Suprapubic skin (tissue), 4 donors: ENCODE measurements at regions not wholly inside any gene's neighbourhood (a gene's known extent, or its start where the extent isn't known, plus 50 kb on each side); places are given as distances from the start of the nearest gene placed in this dataset.
A peak's percentile ranks its signal among the peaks of the same experiment; 100 is the strongest.

Experiments
- DNase-seq, 2 donors: peaks; one replicate each; pipeline ENCODE4 v3.0.0-alpha.2; 2019; ENCODE audit warnings: low spot score in 2 of 2
- H3K27ac ChIP-seq: fragments of 200-600 bp; sonication (generic); one replicate; pipeline ENCODE4 v1.5.1; 2019
- H3K27me3 ChIP-seq: fragments of 200-600 bp; sonication (generic); one replicate; pipeline ENCODE4 v1.5.1; 2019
- H3K36me3 ChIP-seq: fragments of 200-600 bp; sonication (generic); one replicate; pipeline ENCODE4 v1.5.1; 2019
- H3K4me1 ChIP-seq: fragments of 200-600 bp; sonication (generic); one replicate; pipeline ENCODE4 v1.5.1; 2019
- H3K4me3 ChIP-seq: fragments of 200-600 bp; sonication (generic); one replicate; pipeline ENCODE4 v1.5.1; 2019; ENCODE audit warnings: mild to moderate bottlenecking
- H3K9me3 ChIP-seq: fragments of 200-600 bp; sonication (generic); one replicate; pipeline ENCODE4 v1.5.1; 2019
- EP300 ChIP-seq: sonication (generic); formaldehyde crosslinking; IDR thresholded peaks from one replicate; pipeline ENCODE4 v1.6.1; 2017; ENCODE audit warnings: antibody characterized with exemption
- POLR2A ChIP-seq, 2 donors: fragments of 450-650 bp; IDR thresholded peaks; one replicate each; pipeline ENCODE4 v1.6.1; 2017; ENCODE audit warnings: antibody characterized with exemption in 2 of 2, mild to moderate bottlenecking in 2 of 2, moderate library complexity in 2 of 2
- POLR2AphosphoS5 ChIP-seq, 3 donors: sonication (generic); formaldehyde crosslinking; IDR thresholded peaks; one replicate each; pipeline ENCODE4 v1.6.1; 2017; ENCODE audit warnings: antibody characterized with exemption in 3 of 3
- WGBS: methylation state at CpG from one replicate; pipeline ENCODE4 v1.1.5; 2018; 5-methylcytosine and 5-hydroxymethylcytosine counted together
- TF ChIP-seq, protein P1 (sequence below), 2 donors: fragments of 200-600 bp in 1 of 2; fragments of 450-650 bp in 1 of 2; sonication (generic) in 1 of 2; IDR thresholded peaks; one replicate each; pipeline ENCODE4 v1.5.1; 2016 to 2019; ENCODE audit warnings: antibody characterized with exemption in 2 of 2, mild to moderate bottlenecking in 1 of 2, moderate library complexity in 1 of 2

DNA sequence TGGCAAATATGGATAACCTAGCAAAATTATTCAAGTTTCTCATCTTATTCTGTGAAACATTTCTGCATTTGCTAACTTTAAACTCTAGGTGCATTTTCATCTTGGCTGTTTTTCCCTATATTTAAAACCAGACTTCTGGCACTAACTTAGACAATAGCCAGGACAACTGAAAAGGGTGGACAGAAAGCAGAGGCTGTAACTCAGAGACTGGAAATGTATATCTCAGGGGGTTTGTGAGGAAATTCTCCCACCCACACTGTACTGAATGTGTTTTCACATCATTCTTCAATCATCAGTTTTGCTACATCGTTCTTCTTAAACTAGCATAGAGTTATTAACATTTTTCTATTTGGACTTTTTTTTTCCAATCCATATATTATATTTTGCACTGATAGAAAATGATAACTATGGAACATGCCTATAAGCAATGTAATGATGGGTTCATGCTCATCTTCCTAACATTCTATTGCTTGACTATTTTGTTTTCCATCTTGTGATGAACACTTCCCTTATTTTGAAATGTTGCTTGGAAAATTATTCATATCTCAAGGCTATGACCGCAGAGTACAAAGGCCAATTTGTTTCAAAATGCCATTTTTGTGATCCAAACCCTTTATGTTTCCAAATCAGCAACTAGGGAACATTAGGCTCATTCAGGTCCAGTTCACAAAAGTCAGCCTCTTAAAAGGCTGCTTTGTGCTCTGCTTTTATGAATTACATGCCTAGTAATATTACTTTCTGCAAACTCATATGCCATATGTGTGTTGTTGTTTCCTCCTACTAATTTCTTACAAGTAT lies 125.8 kb upstream of the CDH19 start:
- no peak overlapping the region for H3K4me3 ChIP-seq
- TF ChIP-seq EP300 (no peak), POLR2A (IDR thresholded peaks at IDR 0.05) (no peak), POLR2AphosphoS5 (IDR thresholded peaks at IDR 0.05) (no peak)
- TF ChIP-seq, protein P1, sequence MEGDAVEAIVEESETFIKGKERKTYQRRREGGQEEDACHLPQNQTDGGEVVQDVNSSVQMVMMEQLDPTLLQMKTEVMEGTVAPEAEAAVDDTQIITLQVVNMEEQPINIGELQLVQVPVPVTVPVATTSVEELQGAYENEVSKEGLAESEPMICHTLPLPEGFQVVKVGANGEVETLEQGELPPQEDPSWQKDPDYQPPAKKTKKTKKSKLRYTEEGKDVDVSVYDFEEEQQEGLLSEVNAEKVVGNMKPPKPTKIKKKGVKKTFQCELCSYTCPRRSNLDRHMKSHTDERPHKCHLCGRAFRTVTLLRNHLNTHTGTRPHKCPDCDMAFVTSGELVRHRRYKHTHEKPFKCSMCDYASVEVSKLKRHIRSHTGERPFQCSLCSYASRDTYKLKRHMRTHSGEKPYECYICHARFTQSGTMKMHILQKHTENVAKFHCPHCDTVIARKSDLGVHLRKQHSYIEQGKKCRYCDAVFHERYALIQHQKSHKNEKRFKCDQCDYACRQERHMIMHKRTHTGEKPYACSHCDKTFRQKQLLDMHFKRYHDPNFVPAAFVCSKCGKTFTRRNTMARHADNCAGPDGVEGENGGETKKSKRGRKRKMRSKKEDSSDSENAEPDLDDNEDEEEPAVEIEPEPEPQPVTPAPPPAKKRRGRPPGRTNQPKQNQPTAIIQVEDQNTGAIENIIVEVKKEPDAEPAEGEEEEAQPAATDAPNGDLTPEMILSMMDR (IDR thresholded peaks at IDR 0.05) = no peak
- H3K27me3 ChIP-seq = no peaks in the 10 kb centered on the region
- WGBS = 61% methylated on average over 2 of the region's 2 CpGs
- H3K27ac ChIP-seq = no peak overlapping the region
- DNase-seq = no peak
- H3K9me3 ChIP-seq = no peaks in the 10 kb centered on the region
- H3K4me1 ChIP-seq = no peaks in the 10 kb centered on the region
- no peaks in the 10 kb centered on the region for H3K36me3 ChIP-seq

DNA sequence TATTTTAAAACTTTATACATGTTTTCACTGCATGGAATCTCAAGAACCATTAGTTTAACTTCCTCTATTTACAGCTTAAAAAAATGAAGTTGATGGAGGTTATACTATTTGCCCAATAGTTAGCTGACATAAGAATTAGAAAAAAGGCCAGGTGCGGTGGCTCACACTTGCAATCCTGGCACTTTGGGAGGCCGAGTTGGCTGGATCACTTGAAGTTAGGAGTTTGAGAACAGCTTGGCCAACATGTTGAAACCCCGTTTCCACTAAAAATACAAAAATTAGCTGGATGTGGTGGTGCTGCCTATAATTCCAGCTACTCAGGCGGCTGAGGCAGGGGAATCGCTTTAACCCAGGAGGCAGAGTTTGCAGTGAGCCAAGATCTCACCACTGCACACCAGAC lies 125.1 kb upstream of the CDH19 start:
- 82% methylated on average over 5 of the region's 5 CpGs for WGBS

DNA sequence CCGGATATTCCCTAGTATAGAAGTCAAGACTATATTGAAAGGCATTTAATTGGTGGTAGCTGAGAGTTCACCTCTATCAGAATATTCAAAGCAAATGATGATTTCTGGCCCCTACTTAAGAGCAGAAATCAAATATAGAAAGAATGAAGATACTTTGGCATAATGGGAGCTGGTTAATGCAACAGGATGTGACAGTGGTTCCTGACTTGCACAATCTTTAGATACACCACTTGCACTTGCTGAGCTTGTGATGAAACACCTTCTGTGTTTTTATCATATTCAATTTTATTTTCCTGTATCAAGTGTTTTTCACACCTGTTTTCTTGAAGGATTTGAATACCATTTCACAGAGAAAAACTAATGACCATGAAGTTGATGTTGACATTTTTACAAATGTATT lies 124.1 kb upstream of the CDH19 start:
- Histone ChIP-seq H3K27ac (no peak overlapping the region), H3K4me3 (no peak overlapping the region), H3K36me3 (no peaks in the 10 kb centered on the region), H3K4me1 (no peaks in the 10 kb centered on the region), H3K9me3 (no peaks in the 10 kb centered on the region), H3K27me3 (no peaks in the 10 kb centered on the region)
- DNase-seq = no peak
- TF ChIP-seq POLR2A (IDR thresholded peaks at IDR 0.05) = no peak
- TF ChIP-seq EP300 = no peak
- no peak for TF ChIP-seq POLR2AphosphoS5 (IDR thresholded peaks at IDR 0.05)
- TF ChIP-seq, protein P1 (IDR thresholded peaks at IDR 0.05) = no peak
- WGBS = 84% methylated on average over 1 of the region's 1 CpG

More for the DNA sequence above, 125.1 kb upstream of the CDH19 start:
- no peak overlapping the region for H3K4me3 ChIP-seq
- H3K36me3 ChIP-seq = no peaks in the 10 kb centered on the region
- H3K27ac ChIP-seq = no peak overlapping the region
- no peak for DNase-seq
- H3K27me3 ChIP-seq = no peaks in the 10 kb centered on the region
- H3K4me1 ChIP-seq = no peaks in the 10 kb centered on the region
- no peak for TF ChIP-seq EP300
- TF ChIP-seq, protein P1 (IDR thresholded peaks at IDR 0.05) = no peak
- no peak for TF ChIP-seq POLR2A (IDR thresholded peaks at IDR 0.05)
- no peak for TF ChIP-seq POLR2AphosphoS5 (IDR thresholded peaks at IDR 0.05)
- no peaks in the 10 kb centered on the region for H3K9me3 ChIP-seq

DNA sequence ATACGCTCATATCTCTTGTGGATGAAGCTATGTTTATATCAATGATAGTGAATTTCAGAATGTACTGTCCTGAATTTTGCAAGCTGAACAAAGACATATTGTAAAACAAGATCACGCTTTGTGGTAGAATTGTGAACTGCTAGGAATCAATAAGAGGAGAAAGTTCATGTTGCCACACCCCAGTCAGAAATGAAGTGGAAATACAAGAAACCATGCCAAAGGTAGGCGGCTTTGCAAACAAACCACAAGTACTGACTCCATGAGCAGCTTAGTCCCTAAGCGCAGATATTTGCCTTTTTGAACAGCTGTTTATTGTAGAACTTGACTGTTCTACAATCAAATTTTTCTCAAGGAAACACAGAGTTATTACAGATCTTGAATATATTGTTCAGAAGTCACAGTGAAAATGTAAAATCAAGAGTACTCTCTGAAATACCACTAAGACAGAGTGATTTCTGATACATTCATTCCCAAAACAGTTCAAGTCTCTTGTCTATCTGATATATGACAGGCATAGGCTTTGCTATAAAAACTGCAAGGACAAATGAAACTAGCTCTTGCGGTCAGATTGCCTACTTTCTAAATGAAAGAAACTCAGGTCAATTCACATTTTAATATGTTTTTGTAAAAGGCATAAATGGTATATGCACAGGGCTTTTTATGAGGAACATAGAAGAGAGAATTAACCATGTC lies 120.9 kb upstream of the CDH19 start:
- H3K4me3 ChIP-seq = no peak overlapping the region
- no peaks in the 10 kb centered on the region for H3K9me3 ChIP-seq
- H3K27me3 ChIP-seq = no peaks in the 10 kb centered on the region
- no peak for DNase-seq
- TF ChIP-seq POLR2A (IDR thresholded peaks at IDR 0.05) (no peak), POLR2AphosphoS5 (IDR thresholded peaks at IDR 0.05) (no peak), EP300 (no peak)
- TF ChIP-seq, protein P1 (IDR thresholded peaks at IDR 0.05) = no peak
- H3K4me1 ChIP-seq = no peaks in the 10 kb centered on the region
- no peaks in the 10 kb centered on the region for H3K36me3 ChIP-seq
- WGBS = 58% methylated on average over 4 of the region's 5 CpGs
- peak overlapping the region; percentile 72 for H3K27ac ChIP-seq

DNA sequence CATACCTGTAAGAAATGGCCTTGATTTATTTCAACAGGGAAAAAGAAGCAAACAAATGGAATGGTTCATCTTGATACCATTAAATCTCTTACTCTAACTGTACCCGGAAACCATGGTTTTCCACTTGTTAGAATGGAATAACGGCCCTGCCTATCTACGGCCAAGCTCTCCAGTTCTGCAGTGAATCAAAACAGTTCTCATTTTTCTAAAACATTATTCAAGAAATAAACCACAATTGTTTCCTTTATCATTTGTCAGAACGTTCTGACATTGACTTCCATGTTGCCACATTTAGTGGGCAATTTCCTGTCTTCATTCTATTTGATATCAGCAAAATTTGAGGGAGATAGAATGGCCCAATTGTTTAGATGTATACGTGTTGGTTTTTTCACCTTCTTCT lies 118.8 kb upstream of the CDH19 start:
- no peaks in the 10 kb centered on the region for H3K4me1 ChIP-seq
- TF ChIP-seq, protein P1 (IDR thresholded peaks at IDR 0.05) = no peak
- no peak for TF ChIP-seq POLR2AphosphoS5 (IDR thresholded peaks at IDR 0.05)
- no peak for TF ChIP-seq POLR2A (IDR thresholded peaks at IDR 0.05)
- no peak for TF ChIP-seq EP300
- no peak overlapping the region for H3K27ac ChIP-seq
- no peaks in the 10 kb centered on the region for H3K9me3 ChIP-seq
- no peaks in the 10 kb centered on the region for H3K27me3 ChIP-seq
- DNase-seq = no peak
- WGBS = 71% methylated on average over 5 of the region's 5 CpGs
- no peaks in the 10 kb centered on the region for H3K36me3 ChIP-seq
- no peak overlapping the region for H3K4me3 ChIP-seq
